ENCODE measurements at regions not wholly inside any gene's neighbourhood (a gene's known extent, or its start where the extent isn't known, plus 50 kb on each side); places are given as distances from the start of the nearest gene placed in this dataset.

DNA sequence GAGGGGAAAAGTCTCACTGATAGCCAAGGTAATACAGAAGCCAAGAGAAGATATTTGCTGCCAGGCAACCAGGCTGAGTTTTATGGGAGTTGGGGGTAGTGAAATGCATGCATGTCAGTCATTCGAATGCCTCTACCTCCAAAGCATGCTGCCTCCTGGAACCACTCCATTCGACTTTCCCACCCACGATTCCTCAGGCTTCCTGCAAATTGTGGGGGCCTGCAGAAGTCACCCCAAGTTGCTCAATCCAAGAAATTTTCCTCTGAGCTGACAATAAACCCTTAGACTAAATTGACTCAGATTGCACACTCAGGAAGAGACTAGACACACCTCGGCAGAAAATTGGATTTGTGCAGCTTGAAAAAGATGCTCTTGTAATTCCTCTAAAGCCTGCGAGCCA is 73.6 kb upstream of the GRK3 start:
- WGBS (ENCODE audit: low lambda C conversion rate), result 90% methylated on average over 5 of the region's 5 CpGs
- intact Hi-C loops (cut with micrococcal nuclease; ENCODE audit: unreplicated experiment), result no loop called here
- BruUV-seq (replicated peaks), result no TSS peak

More for the DNA sequence above, 73.6 kb upstream of the GRK3 start:
- no peaks in the 10 kb centered on the region for H3K36me3 ChIP-seq (replicated peaks in 1 of 2; ENCODE audit: control insufficient read depth in 1 of 2, insufficient read depth in 2 of 2, low read length in 2 of 2)
- POLR2A ChIA-PET, result no interaction called here
- no peak for ATAC-seq
- in situ Hi-C loops (cut with HindIII; ENCODE audit: extremely low pct_ligation_motif_present, low pct_unique_long_range_greater_than_20kb), result no loop called here
- no peaks in the 10 kb centered on the region for H3K9me3 ChIP-seq (ENCODE audit: low read length)
- peaks cover 21% of the 10 kb centered on the region for H3K4me1 ChIP-seq (ENCODE audit: insufficient read depth, low read length)
- H3K9ac ChIP-seq (ENCODE audit: insufficient read depth, low read depth, low read length), result no peak overlapping the region
- H3K4me2 ChIP-seq (ENCODE audit: low read depth, low read length), result no peak overlapping the region
- TF ChIP-seq, protein P1, sequence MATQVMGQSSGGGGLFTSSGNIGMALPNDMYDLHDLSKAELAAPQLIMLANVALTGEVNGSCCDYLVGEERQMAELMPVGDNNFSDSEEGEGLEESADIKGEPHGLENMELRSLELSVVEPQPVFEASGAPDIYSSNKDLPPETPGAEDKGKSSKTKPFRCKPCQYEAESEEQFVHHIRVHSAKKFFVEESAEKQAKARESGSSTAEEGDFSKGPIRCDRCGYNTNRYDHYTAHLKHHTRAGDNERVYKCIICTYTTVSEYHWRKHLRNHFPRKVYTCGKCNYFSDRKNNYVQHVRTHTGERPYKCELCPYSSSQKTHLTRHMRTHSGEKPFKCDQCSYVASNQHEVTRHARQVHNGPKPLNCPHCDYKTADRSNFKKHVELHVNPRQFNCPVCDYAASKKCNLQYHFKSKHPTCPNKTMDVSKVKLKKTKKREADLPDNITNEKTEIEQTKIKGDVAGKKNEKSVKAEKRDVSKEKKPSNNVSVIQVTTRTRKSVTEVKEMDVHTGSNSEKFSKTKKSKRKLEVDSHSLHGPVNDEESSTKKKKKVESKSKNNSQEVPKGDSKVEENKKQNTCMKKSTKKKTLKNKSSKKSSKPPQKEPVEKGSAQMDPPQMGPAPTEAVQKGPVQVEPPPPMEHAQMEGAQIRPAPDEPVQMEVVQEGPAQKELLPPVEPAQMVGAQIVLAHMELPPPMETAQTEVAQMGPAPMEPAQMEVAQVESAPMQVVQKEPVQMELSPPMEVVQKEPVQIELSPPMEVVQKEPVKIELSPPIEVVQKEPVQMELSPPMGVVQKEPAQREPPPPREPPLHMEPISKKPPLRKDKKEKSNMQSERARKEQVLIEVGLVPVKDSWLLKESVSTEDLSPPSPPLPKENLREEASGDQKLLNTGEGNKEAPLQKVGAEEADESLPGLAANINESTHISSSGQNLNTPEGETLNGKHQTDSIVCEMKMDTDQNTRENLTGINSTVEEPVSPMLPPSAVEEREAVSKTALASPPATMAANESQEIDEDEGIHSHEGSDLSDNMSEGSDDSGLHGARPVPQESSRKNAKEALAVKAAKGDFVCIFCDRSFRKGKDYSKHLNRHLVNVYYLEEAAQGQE (IDR thresholded peaks at IDR 0.05; ENCODE audit: borderline replicate concordance in 1 of 2, low read depth in 1 of 2, low read length in 2 of 2), result no peak
- no peak for TF ChIP-seq ZFP90 (CRISPR knock-in tag; IDR thresholded peaks at IDR 0.05; ENCODE audit: borderline replicate concordance)
- TF ChIP-seq ZNF577 (CRISPR knock-in tag; IDR thresholded peaks at IDR 0.05; ENCODE audit: borderline replicate concordance, low read depth), result no peak
- TF ChIP-seq ZNF20 (CRISPR knock-in tag; IDR thresholded peaks at IDR 0.05), result no peak
- no peak for TF ChIP-seq ZNF747 (CRISPR knock-in tag; IDR thresholded peaks at IDR 0.05; ENCODE audit: borderline replicate concordance)
- TF ChIP-seq ZBTB7B (CRISPR knock-in tag; IDR thresholded peaks at IDR 0.05), result no peak
- no peak for TF ChIP-seq ZNF639 (CRISPR knock-in tag; conservative IDR thresholded peaks at IDR 0.05)
- no peak for TF ChIP-seq BRD4 (CRISPR knock-in tag; IDR thresholded peaks at IDR 0.05)
- CTCF ChIA-PET (ENCODE audit: low intra/inter-chr PET ratio, low total read pairs), result no interaction called here
- no peak overlapping the region for H3K4me3 ChIP-seq (replicated peaks in 1 of 3; ENCODE audit: insufficient read depth in 1 of 3, low read depth in 2 of 3, low read length in 3 of 3)
- no peak overlapping the region for H2AFZ ChIP-seq (ENCODE audit: low read length)
- FAIRE-seq, result no peak
- no peaks in the 10 kb centered on the region for H3K79me2 ChIP-seq (ENCODE audit: insufficient read depth, low read length)
- no peak overlapping the region for H3K27ac ChIP-seq (ENCODE audit: extremely low read length, insufficient read depth, low read length)
- H3K27me3 ChIP-seq (ENCODE audit: control insufficient read depth in 1 of 2, insufficient read depth in 2 of 2, low read length in 2 of 2), result no peaks in the 10 kb centered on the region
- H4K20me1 ChIP-seq (ENCODE audit: insufficient read depth, low read length), result no peaks in the 10 kb centered on the region
- no peak for DNase-seq (ENCODE audit: low spot score)

Measured in HepG2 (cell line).